GM21717 (cell line): ENCODE measurements at regions not wholly inside any gene's neighbourhood (a gene's known extent, or its start where the extent isn't known, plus 50 kb on each side); places are given as distances from the start of the nearest gene placed in this dataset.

ENCODE experiments used
- ATAC-seq: cut with Tn5 transposase; IDR thresholded peaks from one replicate; pipeline ENCODE4 v1.9.1; 2021; ENCODE audit warnings: mild to moderate bottlenecking, moderate library complexity; ENCODE audit not compliant: unreplicated experiment

DNA sequence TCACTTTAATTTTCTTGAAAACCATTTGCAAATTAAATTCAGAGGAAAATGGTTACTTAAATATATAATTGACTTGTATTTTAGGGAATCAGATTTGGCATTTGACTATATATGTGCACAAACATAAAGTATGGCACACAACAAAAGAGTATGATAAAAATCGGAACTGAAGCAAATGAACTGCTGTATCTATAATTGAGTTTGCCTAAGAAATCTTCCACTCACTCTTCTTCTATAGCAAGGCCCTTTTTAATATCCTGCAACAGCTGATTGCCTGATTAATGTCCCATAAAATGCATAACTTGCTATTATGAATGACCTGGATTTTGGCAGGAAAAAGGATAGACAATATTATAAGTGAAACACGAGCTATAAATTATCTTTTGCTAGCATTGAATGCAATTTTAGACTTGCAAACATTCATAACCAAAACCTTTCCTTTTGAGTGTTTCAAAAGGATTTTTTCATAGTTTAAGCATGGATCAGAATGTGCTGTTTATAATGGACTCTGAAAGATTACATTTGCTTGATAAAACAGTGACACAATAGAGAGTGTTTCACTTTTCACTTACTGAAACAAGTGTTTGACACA is 2204.3 kb downstream of the MRPL39 start:
- no peak for ATAC-seq

DNA sequence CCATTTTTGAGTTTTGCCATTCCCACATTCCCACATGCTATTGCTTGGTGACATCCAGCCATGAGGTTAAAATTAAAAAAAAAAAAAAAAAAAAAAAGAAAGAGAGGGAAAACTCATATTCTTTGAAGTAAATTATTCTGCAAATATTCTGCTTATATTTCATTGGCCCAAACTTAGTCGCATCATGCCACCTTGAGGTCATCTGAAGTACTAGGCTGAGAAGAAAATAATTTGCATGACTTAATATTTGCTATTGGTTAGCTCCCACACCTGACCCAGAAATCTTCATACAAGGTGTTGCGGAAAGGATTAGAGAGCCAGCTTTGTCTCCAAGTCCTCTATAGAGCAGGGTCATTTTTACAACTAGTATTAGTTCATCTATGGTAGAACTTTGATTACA is 2206.0 kb downstream of the MRPL39 start:
- no peak for ATAC-seq

DNA sequence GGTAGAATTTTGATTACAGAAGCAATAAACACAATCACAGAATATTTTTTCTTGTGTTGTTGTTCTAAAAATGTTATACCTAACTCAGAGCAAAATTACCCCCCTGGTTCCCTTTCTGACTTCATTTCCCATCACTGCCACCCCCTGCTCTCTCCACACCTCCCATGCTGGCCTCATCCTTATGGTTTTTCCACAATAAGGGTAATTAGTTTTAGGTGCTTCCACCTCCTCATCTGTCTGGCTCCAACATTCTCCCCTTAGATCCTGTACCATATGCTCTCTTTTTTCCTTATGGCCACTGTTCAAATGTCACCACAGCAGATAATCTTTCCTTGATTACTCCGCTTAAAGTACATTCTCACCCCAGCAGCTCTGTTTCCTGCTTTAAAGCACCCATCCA is 2208.6 kb downstream of the MRPL39 start:
- no peak for ATAC-seq

DNA sequence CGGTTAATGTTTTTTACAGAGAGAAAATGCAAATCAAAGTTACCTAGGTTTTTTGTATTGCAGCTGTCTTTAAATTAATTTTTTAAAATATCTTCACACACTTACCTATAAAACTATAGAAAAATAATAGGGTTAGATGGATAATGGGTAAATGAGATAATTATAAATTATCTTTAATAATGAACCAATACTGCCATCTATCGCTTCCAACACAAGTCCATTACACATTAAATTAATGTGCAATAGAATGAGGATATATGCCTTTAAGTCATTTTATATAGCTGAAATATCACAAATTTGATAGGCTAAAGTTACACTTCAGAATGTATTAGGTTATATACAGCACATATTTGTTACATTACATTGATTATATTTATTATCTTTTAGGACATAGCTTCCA is 2212.8 kb downstream of the MRPL39 start:
- ATAC-seq: no peak

DNA sequence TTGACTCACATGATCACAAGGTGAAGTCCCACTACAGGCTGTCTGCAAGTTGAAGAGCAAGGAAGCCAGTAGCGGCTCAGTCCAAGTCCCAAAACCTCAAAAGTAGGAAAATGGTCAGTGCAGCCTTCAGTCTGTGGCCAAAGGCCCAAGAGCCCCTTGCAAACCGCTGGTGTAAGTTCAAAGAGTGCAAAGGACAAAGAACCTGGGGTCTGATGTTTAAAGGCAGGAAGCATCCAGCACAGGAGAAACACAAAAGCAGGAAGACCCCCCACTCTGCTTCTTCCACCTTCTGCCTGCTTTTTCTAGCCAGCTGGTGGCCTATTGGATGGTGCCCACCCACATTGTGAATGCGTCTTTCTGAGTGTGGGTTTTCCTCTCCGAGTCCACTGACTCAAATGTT is 2222.6 kb downstream of the MRPL39 start:
- no peak for ATAC-seq

DNA sequence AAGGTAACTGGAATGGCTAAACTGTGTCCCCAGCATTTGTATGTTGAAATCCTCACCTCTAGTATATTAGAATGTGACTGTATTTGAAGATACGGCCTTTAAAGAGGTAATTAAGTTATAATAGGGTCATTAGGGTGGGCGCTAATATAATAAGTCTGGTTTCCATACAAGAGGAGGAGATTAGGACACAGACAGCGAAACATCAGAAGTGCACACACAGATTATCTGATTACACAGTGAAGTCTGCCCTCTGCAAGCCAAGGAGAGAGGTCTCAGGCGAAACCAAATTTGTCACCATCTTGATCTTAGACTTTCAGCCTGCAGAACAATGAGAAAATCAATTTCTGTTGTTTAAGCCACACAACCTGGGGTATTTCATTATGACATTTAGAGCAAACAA is 2233.1 kb downstream of the MRPL39 start:
- no peak for ATAC-seq

DNA sequence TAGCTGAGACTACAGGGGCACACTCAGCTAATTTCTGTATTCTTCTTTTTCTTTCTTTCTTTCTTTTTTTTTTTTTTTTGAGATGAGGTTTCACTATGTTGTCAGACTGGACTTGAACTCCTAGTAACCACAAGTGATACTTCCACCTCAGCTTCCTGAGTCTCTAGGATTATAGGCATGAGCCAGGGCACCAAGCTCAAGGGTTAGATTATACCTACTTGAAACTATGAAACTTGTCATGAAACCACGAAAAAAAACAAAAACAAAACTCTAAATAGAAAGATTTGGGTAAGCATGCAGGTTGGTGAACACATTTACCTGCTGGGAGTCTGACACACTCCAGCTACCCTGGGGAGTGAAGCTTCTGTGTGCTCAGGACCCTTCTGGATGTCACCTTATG is 2250.4 kb downstream of the MRPL39 start:
- no peak for ATAC-seq

DNA sequence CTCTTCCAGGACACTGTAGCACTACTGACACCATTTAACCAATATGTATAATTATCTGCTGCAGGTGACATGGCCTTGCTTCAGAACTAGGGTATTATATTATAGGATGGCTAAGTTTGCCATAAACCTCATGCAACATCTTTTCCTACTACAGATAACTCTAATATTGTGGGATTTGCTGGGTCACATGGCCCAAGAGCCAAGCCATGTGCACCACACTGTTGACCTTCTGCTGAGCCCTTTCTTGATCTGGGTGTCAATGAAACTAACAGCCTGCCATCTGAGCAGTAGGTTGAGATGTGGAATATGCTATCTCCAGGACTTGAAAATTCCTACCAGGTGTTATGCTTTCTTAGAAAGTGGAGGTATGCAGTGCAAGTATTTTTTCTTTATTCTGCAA is 2291.1 kb downstream of the MRPL39 start:
- ATAC-seq: no peak

DNA sequence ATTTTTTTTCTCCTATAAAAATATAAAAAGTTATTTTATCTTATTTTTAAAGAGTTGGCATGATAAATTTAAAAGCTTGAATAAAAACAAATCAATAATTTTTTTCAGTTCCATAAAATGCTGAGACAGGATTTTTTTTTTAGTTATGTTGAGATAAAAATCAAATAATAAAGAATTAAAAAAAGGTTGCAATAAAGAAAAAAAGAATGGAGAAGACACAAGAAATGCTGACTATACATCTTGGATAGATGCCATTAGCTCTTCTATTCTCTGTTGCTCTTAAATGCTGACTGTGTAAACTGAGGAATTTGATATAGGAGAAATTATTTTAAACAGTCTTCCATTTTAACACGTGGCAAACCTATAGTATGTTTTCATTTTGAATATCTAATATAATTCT is 2298.5 kb downstream of the MRPL39 start:
- no peak for ATAC-seq

DNA sequence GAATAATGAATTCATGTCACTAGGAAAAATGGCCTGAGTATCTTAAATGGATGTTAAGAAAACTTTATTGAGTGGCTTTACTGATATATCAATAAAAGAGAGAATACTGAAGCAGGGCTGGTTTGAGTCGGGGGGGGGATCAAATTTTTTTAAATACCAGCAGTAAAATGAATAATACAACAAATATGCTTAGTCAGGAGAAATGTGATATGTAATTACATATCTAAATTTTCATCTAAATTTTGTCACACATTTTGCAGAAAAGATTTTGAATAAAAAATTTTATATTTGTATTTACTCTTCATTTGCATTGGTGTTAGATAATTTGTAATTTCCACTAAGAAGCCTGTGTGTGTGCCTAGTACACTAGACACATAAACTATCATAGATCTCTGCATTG is 2300.2 kb downstream of the MRPL39 start:
- no peak for ATAC-seq

DNA sequence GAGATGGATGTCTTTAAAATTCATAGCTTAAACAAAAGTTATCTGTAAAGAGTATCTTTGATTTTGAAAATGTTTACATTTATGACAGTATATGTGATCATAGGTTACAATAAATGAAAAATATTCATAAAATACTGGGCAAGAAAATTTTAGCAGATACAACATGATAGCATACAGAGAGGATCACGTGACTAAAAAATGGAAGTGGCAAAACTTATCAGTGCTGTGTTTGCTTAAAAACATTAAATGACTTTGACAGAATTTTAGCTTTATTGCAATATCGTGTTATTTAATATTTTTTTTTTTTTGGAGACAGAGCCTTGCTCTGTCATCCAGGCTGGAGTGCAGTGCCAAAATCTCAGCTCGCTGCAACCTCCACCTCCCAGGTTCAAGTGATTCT is 2294.1 kb downstream of the NCAM2 start:
- no peak for ATAC-seq

DNA sequence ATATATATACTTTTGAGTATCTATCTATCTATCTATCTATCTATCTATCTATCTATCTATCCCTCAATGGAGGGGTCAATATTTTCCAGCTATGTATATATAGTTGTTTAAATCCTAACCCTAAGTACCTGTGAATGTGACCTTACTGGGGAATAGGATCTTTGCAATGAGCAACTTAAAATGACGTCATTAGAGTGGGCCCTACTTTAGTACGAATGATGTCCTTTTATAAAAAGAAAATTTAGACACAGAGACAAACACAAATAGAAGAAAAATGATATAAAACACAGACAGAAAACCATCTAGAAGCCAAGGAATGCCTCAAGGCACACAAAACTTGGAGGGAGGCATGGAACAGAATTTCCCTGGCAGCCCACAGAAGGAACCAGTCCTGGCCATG is 2283.7 kb downstream of the NCAM2 start:
- no peak for ATAC-seq

DNA sequence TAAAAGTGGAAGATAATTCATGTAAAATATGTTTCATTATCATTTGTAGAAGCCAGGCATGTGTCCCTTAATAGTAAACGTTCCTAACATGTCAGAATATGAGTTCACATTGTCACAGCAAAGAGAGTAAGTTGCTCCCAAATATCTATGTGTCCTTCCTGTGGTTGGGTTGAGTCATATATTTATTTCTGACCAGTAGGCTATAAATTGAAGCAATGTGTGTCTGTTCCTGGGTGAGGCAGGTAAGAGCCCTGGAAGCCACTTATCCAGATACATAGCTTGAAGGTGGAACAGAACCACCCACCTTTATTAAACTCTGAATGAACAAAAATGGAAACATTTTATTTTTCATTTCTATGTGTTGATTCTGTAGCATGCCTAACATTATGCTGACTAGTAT is 2251.6 kb downstream of the NCAM2 start:
- ATAC-seq: no peak

DNA sequence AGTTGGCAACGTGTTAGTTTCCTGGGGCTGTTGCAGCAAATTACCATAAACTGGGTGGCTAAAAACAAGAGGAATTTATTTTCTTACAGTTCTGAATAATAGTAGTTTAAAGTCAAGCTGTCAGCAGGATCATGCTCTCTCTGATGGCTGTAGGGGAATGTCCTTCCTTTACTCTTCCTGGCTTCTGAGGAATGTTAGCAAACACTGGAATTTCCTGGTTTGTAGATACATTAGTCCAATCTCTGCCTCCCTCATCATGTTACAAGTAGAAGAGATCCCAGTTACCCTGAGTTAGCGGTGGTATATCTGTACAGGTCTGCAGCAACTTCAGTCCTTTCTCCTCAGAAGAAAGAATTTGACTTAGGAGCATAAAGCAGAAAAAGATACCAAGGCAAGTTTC is 2249.1 kb downstream of the NCAM2 start:
- no peak for ATAC-seq

DNA sequence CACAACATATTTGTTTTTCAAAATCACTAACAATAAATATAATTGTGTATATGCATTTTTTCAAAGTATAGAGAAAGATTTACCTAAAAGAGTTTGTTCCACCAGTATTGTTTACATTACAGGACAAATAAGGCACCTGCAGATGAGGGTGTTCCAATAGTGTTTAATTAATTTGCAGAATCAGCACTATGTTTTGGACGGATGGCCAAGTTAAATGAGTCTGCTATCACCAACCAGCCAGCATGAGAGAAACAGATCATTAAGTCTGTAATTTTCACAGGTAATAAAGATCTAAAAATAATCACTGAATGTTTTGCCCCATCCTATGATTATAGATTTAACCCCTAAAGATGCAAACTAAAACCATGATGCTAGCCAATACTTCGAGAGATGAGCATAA is 2247.0 kb downstream of the NCAM2 start:
- ATAC-seq: no peak

DNA sequence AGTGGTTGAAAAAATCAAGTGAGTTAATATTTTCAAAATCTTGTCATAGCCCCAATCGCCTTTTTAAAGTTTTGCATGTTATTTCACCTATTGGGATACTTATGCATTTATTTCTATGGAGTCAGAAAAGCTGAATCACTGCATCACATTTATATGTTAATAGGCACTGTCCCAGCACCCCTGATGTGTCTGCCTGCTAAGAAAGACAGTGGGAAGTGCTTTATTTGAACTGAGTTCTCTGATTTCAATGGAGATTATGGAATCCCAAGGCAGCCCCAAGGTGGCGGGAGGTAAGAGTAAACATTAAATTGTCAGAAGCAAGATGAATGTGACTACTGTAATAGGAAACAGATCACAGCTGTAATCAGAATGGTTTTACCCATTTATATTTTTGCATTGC is 2225.7 kb downstream of the NCAM2 start:
- ATAC-seq: no peak

DNA sequence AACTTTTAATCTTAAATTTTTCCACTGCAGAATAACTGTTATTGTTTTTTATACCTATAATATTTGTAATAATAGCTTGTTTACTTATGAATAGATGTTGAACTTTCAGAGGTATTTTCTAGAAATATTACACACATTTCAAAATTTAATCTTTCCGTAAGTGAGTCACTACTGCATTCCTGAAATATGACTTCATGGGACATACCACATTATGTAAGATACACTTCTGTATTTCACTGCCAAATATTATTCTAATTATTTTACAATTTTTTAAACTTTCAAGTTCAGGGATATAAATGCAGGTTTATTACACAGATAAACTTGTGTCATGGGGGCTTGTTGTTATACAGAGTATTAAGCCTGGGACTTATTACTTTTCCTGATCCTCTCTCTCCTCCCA is 2220.5 kb downstream of the NCAM2 start:
- ATAC-seq: no peak

DNA sequence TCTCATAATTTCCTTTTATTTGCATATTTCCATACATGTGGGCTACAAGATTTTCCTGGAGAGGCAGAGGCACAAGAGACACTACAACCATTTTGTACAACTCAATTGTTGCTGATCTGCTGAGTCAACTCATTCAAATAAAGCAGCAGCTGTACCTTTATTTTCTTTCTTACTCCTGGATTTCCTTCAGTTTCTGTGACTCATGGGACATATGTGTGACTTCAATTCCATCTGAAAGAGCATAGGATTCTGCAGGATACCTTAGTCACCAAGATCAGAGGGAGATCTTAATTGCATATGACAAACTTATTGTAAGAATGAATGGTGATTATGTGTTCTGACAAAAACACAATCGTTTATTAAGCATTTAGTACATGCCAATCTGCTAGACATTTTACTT is 2219.4 kb downstream of the NCAM2 start:
- no peak for ATAC-seq

DNA sequence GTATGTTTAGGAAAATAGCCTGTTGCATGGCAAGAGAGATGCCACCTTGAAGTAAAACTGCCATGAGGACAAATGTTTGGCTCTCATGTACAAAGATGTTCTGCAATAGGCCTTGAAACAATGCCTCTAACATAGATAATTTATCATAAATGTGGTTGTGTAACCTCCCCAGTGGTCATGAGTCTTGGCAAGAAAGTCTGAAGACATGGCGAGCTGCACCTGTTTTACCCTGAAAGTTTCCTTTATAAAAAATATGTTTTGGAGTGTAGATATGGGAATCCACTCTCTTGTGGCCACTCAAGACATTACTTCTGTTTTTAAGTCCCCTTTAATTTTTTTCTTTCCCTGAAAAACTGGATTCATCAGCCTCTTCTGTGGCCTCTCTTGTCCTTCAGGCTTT is 2217.1 kb downstream of the NCAM2 start:
- ATAC-seq: no peak
